Colonic mucosa (tissue), 4 donors: ENCODE measurements at regions not wholly inside any gene's neighbourhood (a gene's known extent, or its start where the extent isn't known, plus 50 kb on each side); places are given as distances from the start of the nearest gene placed in this dataset.

Experiments used
- DNase-seq: peaks from one replicate; pipeline ENCODE4 v3.0.0-alpha.2; 2020
- H3K27ac ChIP-seq: fragments of 200-600 bp; one replicate; pipeline ENCODE4 v1.8.0; 2021
- H3K27me3 ChIP-seq: fragments of 200-600 bp; one replicate; pipeline ENCODE4 v1.8.0; 2021
- H3K36me3 ChIP-seq: fragments of 200-600 bp; one replicate; pipeline ENCODE4 v1.8.0; 2021
- H3K4me1 ChIP-seq: fragments of 200-600 bp; one replicate; pipeline ENCODE4 v1.8.0; 2021; ENCODE audit warnings: mild to moderate bottlenecking
- H3K4me3 ChIP-seq: fragments of 200-600 bp; one replicate; pipeline ENCODE4 v1.8.0; 2021
- H3K9ac ChIP-seq, 2 donors: one replicate each; pipeline ENCODE4 v1.7.0; 2013; ENCODE audit warnings: control low read depth in 2 of 2, low read depth in 2 of 2, low read length in 2 of 2
- H3K9me3 ChIP-seq: fragments of 200-600 bp; one replicate; pipeline ENCODE4 v1.8.0; 2021
- intact Hi-C: fragments of 100-400 bp; cut with DNase I; formaldehyde crosslinking; loops from one replicate; pipeline ENCODE4 v1.14.1; 2022
- TF ChIP-seq, protein P1 (sequence below): fragments of 200-600 bp; IDR thresholded peaks from one replicate; pipeline ENCODE4 v1.8.0; 2022; ENCODE audit warnings: antibody characterized with exemption, mild to moderate bottlenecking
- donor health status: healthy.
- donor health status: DM: no; HTN: no; CAD: no.
- donor health status: DM: no; HTN: no; CAD: no.

DNA sequence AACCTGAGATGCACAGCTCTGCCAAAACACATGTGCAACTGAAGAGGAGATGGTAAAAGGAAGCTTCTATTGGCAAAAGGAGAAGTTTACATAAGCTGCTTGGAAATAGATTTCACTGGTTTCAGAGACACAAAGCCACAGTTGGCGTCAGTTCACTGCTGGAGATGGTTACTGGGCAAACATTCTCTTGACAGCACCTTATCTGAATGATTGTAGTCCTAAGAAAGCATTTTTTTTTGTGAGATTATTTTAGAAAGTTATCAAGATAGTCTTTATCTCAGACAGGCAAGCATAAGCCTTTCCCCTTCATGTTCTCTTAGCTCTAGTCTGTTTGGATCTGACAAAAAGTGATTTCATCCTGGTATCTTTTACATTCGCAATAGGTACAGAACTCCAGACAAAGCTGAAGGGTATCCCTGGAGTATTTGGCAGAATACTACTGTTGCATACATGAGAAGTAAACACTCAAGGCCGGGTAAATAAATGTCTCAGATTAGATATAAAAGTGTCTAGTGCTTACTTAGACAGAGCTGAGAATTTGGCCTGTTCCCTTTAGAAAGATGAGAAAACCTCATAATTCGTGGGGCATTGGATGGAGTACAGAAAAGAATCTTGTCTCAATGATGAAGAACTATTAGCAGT lies 1668.0 kb upstream of the NUDT12 start:
- H3K27ac ChIP-seq = no peak overlapping the region
- DNase-seq = no peak

GRCh38 chr5:105218018-105218417 lies 1655.4 kb upstream of the NUDT12 start:
- H3K27me3 ChIP-seq = no peaks in the 10 kb centered on the region
- H3K9ac ChIP-seq = no peak overlapping the region
- H3K4me3 ChIP-seq = no peak overlapping the region
- intact Hi-C loops = no loop called here
- H3K4me1 ChIP-seq = no peaks in the 10 kb centered on the region
- TF ChIP-seq, protein P1, sequence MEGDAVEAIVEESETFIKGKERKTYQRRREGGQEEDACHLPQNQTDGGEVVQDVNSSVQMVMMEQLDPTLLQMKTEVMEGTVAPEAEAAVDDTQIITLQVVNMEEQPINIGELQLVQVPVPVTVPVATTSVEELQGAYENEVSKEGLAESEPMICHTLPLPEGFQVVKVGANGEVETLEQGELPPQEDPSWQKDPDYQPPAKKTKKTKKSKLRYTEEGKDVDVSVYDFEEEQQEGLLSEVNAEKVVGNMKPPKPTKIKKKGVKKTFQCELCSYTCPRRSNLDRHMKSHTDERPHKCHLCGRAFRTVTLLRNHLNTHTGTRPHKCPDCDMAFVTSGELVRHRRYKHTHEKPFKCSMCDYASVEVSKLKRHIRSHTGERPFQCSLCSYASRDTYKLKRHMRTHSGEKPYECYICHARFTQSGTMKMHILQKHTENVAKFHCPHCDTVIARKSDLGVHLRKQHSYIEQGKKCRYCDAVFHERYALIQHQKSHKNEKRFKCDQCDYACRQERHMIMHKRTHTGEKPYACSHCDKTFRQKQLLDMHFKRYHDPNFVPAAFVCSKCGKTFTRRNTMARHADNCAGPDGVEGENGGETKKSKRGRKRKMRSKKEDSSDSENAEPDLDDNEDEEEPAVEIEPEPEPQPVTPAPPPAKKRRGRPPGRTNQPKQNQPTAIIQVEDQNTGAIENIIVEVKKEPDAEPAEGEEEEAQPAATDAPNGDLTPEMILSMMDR = no peak
- no peak for DNase-seq
- H3K9me3 ChIP-seq = no peaks in the 10 kb centered on the region
- no peak overlapping the region for H3K27ac ChIP-seq
- no peaks in the 10 kb centered on the region for H3K36me3 ChIP-seq

More for the DNA sequence above, 1668.0 kb upstream of the NUDT12 start:
- intact Hi-C loops = no loop called here
- H3K27me3 ChIP-seq = no peaks in the 10 kb centered on the region
- H3K4me1 ChIP-seq = no peaks in the 10 kb centered on the region
- H3K9me3 ChIP-seq = no peaks in the 10 kb centered on the region
- H3K4me3 ChIP-seq = no peak overlapping the region
- no peaks in the 10 kb centered on the region for H3K36me3 ChIP-seq
- TF ChIP-seq, protein P1 = no peak
- no peak overlapping the region for H3K9ac ChIP-seq

DNA sequence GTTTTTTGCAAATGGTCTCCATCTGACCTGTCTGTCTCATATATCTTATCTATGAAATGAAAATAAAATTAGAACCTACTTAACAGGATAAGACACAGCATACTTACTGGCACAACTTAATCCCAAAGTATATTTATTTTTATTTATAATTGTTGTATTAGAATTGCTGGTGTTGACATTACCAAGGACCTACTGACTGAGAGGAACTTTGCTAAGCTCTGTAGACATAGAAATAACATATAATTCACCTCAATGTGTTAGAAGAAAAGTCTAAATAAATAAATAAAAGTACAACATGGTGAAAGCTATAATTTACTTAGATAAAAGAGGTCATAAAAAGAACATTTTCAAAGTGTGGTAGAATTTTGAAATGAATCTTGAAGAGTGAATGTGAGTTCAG lies 1650.5 kb upstream of the NUDT12 start:
- intact Hi-C loops = no loop called here

GRCh38 chr5:105207066-105207465 lies 1644.5 kb upstream of the NUDT12 start:
- intact Hi-C loops = no loop called here
- H3K36me3 ChIP-seq = no peaks in the 10 kb centered on the region
- H3K9ac ChIP-seq = no peak overlapping the region

More for the DNA sequence above, 1650.5 kb upstream of the NUDT12 start:
- H3K27ac ChIP-seq = no peak overlapping the region
- H3K9ac ChIP-seq = no peak overlapping the region
- no peaks in the 10 kb centered on the region for H3K36me3 ChIP-seq
- DNase-seq = no peak
- no peaks in the 10 kb centered on the region for H3K4me1 ChIP-seq
- TF ChIP-seq, protein P1 = no peak
- no peaks in the 10 kb centered on the region for H3K27me3 ChIP-seq
- no peaks in the 10 kb centered on the region for H3K9me3 ChIP-seq
- no peak overlapping the region for H3K4me3 ChIP-seq

DNA sequence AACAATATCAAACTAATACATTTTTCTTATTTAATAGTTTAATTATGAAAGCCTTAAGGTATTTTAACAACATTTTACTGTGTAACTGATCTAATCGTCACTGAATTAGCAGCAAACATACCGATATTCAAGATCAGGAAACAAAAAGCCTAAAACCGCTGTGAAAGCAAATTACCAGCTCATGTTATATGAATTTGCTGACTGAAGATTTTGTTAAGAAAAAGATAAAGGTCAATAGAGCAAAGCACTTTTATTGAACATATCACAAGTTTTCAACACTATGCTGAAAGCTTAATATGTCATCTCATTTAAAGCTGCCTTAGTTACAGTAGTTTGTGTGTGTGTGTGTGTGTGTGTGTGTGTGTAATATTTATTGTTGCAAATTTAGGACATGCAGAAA lies 1634.9 kb upstream of the NUDT12 start:
- H3K4me3 ChIP-seq = no peak overlapping the region
- H3K9me3 ChIP-seq = no peaks in the 10 kb centered on the region

More at GRCh38 chr5:105207066-105207465, 1644.5 kb upstream of the NUDT12 start:
- no peak overlapping the region for H3K4me3 ChIP-seq
- no peaks in the 10 kb centered on the region for H3K4me1 ChIP-seq
- no peaks in the 10 kb centered on the region for H3K9me3 ChIP-seq
- H3K27ac ChIP-seq = no peak overlapping the region
- no peak for DNase-seq
- no peaks in the 10 kb centered on the region for H3K27me3 ChIP-seq
- TF ChIP-seq, protein P1 = no peak

More for the DNA sequence above, 1634.9 kb upstream of the NUDT12 start:
- intact Hi-C loops = no loop called here
- DNase-seq = no peak
- TF ChIP-seq, protein P1 = no peak
- Histone ChIP-seq H3K27ac (no peak overlapping the region), H3K27me3 (no peaks in the 10 kb centered on the region), H3K9ac (no peak overlapping the region), H3K4me1 (no peaks in the 10 kb centered on the region), H3K36me3 (no peaks in the 10 kb centered on the region)
